WTC11 (cell line): ENCODE measurements at regions not wholly inside any gene's neighbourhood (a gene's known extent, or its start where the extent isn't known, plus 50 kb on each side); places are given as distances from the start of the nearest gene placed in this dataset.

Experiments
- ATAC-seq: fragments of 200-7000 bp; cut with Tn5 transposase; 2 replicates; pipeline ENCODE4 v1.10.0; 2021; ENCODE audit warnings: mild to moderate bottlenecking, moderate library complexity
- CTCF ChIA-PET: fragments of 300-600 bp; sonication (Branson Sonifier 250); formaldehyde crosslinking; loops from one replicate; lab custom pipeline; 2021; ENCODE audit warnings: antibody characterized with exemption; lab: Charles Lee
- POLR2A ChIA-PET: fragments of 350-600 bp; sonication (Branson Sonifier 250); formaldehyde crosslinking; loops from one replicate; lab custom pipeline; 2021; ENCODE audit warnings: antibody characterized with exemption; lab: Charles Lee
- DNase-seq: peaks from one replicate; pipeline ENCODE4 v3.0.0; 2021; ENCODE audit warnings: low spot score
- H3K27ac Mint-ChIP-seq: 2 replicates; pipeline ENCODE4 v1.8.0; 2021; ENCODE audit warnings: mixed read lengths
- H3K27me3 Mint-ChIP-seq: 2 replicates; pipeline ENCODE4 v1.8.0; 2021; ENCODE audit warnings: low read depth, mild to moderate bottlenecking, moderate library complexity, mixed read lengths
- H3K36me3 Mint-ChIP-seq: 2 replicates; pipeline ENCODE4 v1.8.0; 2021; ENCODE audit warnings: mixed read lengths
- H3K4me1 Mint-ChIP-seq: 2 replicates; pipeline ENCODE4 v1.8.0; 2022; ENCODE audit warnings: mixed read lengths
- H3K4me3 Mint-ChIP-seq: 2 replicates; pipeline ENCODE4 v1.8.0; 2021; ENCODE audit warnings: mild to moderate bottlenecking, moderate library complexity, mixed read lengths
- H3K9me3 Mint-ChIP-seq: 2 replicates; pipeline ENCODE4 v1.8.0; 2021; ENCODE audit warnings: mixed read lengths
- AFF4 ChIP-seq: sonication (generic); formaldehyde crosslinking; IDR thresholded peaks from 2 replicates; pipeline ENCODE4 v1.8.1; 2023; ENCODE audit warnings: mild to moderate bottlenecking, missing genetic modification reagents, borderline replicate concordance
- AR ChIP-seq: fragments of 250-450 bp; sonication (Bioruptor Pico); IDR thresholded peaks from 2 replicates; pipeline ENCODE4 v1.9.0; 2021; ENCODE audit warnings: mild to moderate bottlenecking
- ATF3 ChIP-seq: sonication (generic); formaldehyde crosslinking; conservative IDR thresholded peaks from 2 replicates; pipeline ENCODE4 v1.8.1; 2022; ENCODE audit warnings: mild to moderate bottlenecking, missing genetic modification reagents
- EMX1 ChIP-seq: fragments of 250-450 bp; sonication (Bioruptor Pico); IDR thresholded peaks from 2 replicates; pipeline ENCODE4 v1.8.0; 2021; ENCODE audit warnings: mild to moderate bottlenecking
- ERG ChIP-seq: fragments of 250-450 bp; sonication (Bioruptor Pico); IDR thresholded peaks from 2 replicates; pipeline ENCODE4 v1.8.0; 2021; ENCODE audit warnings: mild to moderate bottlenecking
- ETV6 ChIP-seq: sonication (generic); formaldehyde crosslinking; IDR thresholded peaks from 2 replicates; pipeline ENCODE4 v1.8.1; 2022; ENCODE audit warnings: mild to moderate bottlenecking, missing genetic modification reagents
- FOXK1 ChIP-seq: sonication (generic); formaldehyde crosslinking; IDR thresholded peaks from 2 replicates; pipeline ENCODE4 v1.8.0; 2022; ENCODE audit warnings: mild to moderate bottlenecking, moderate library complexity, missing genetic modification reagents
- GABPB1 ChIP-seq: sonication (generic); formaldehyde crosslinking; IDR thresholded peaks from 2 replicates; pipeline ENCODE4 v1.8.1; 2023; ENCODE audit warnings: mild to moderate bottlenecking, missing genetic modification reagents
- IRF2 ChIP-seq: sonication (generic); formaldehyde crosslinking; IDR thresholded peaks from 2 replicates; pipeline ENCODE4 v1.8.0; 2022; ENCODE audit warnings: low read depth, missing genetic modification reagents, borderline replicate concordance
- JUN ChIP-seq: sonication (generic); formaldehyde crosslinking; IDR thresholded peaks from 2 replicates; pipeline ENCODE4 v1.8.0; 2023; ENCODE audit warnings: mild to moderate bottlenecking, missing genetic modification reagents
- NFATC4 ChIP-seq: fragments of 250-450 bp; sonication (Bioruptor Pico); IDR thresholded peaks from 2 replicates; pipeline ENCODE4 v1.9.0; 2021; ENCODE audit warnings: mild to moderate bottlenecking
- NFE2L1 ChIP-seq: sonication (generic); formaldehyde crosslinking; IDR thresholded peaks from 2 replicates; pipeline ENCODE4 v1.8.1; 2023; ENCODE audit warnings: missing genetic modification reagents
- RORB ChIP-seq: fragments of 250-450 bp; sonication (Bioruptor Pico); IDR thresholded peaks from 2 replicates; pipeline ENCODE4 v1.9.0; 2021; ENCODE audit warnings: mild to moderate bottlenecking
- USF2 ChIP-seq: sonication (generic); formaldehyde crosslinking; IDR thresholded peaks from 2 replicates; pipeline ENCODE4 v1.8.1; 2023; ENCODE audit warnings: mild to moderate bottlenecking, missing genetic modification reagents, moderate library complexity
- ZBTB21 ChIP-seq: sonication (generic); formaldehyde crosslinking; IDR thresholded peaks from 2 replicates; pipeline ENCODE4 v1.8.1; 2023; ENCODE audit warnings: mild to moderate bottlenecking, missing genetic modification reagents, borderline replicate concordance
- ZNF138 ChIP-seq: sonication (generic); formaldehyde crosslinking; conservative IDR thresholded peaks from 2 replicates; pipeline ENCODE4 v1.8.1; 2022; ENCODE audit warnings: mild to moderate bottlenecking, moderate library complexity, missing genetic modification reagents
- ZNF396 ChIP-seq: fragments of 250-450 bp; sonication (Bioruptor Pico); IDR thresholded peaks from 2 replicates; pipeline ENCODE4 v1.8.0; 2021; ENCODE audit warnings: mild to moderate bottlenecking, moderate library complexity, borderline replicate concordance

- no peak for TF ChIP-seq AR
- no peak for TF ChIP-seq NFATC4 (CRISPR knock-in tag)
- no peak for TF ChIP-seq ZNF138 (CRISPR knock-in tag)
- TF ChIP-seq IRF2 (CRISPR knock-in tag): no peak
- no peak for TF ChIP-seq RORB
- TF ChIP-seq JUN (CRISPR knock-in tag): no peak
- no peak for TF ChIP-seq ZNF396 (CRISPR knock-in tag)
- TF ChIP-seq NFE2L1 (CRISPR knock-in tag): no peak
- TF ChIP-seq, all 79 proteins: peak for 0
- no peak for ATAC-seq
Measured at GRCh38 chr6:48222241-48222640, 111.2 kb upstream of the PTCHD4 start.

GRCh38 chr6:48213076-48213788 is 102.2 kb upstream of the PTCHD4 start:
- ChIA-PET CTCF (no interaction called here), POLR2A (no interaction called here)
- no peak for DNase-seq
- Mint-ChIP-seq H3K27ac (no peak overlapping the region), H3K9me3 (peaks cover 28% of the 10 kb centered on the region), H3K27me3 (no peaks in the 10 kb centered on the region), H3K36me3 (no peaks in the 10 kb centered on the region; the same call in 1 of the 2 replicates), H3K4me1 (peaks cover 17% of the 10 kb centered on the region), H3K4me3 (no peak overlapping the region)
- ATAC-seq: no peak
- TF ChIP-seq FOXK1 (CRISPR knock-in tag): no peak
- TF ChIP-seq EMX1: no peak
- TF ChIP-seq GABPB1 (CRISPR knock-in tag): no peak
- no peak for TF ChIP-seq ATF3 (CRISPR knock-in tag)
- no peak for TF ChIP-seq NFE2L1 (CRISPR knock-in tag)
- TF ChIP-seq ERG (CRISPR knock-in tag): no peak
- no peak for TF ChIP-seq ETV6 (CRISPR knock-in tag)
- no peak for TF ChIP-seq USF2 (CRISPR knock-in tag)
- no peak for TF ChIP-seq ZBTB21
- TF ChIP-seq AFF4 (CRISPR knock-in tag): no peak

More at GRCh38 chr6:48222241-48222640, 111.2 kb upstream of the PTCHD4 start:
- Mint-ChIP-seq H3K27me3 (no peaks in the 10 kb centered on the region), H3K4me3 (no peak overlapping the region), H3K36me3 (no peaks in the 10 kb centered on the region), H3K4me1 (peaks cover 45% of the 10 kb centered on the region), H3K9me3 (peaks cover 14% of the 10 kb centered on the region), H3K27ac (no peak overlapping the region)
- ChIA-PET POLR2A (no interaction called here), CTCF (no interaction called here)
- no peak for DNase-seq
